ENCODE measurements at regions not wholly inside any gene's neighbourhood (a gene's known extent, or its start where the extent isn't known, plus 50 kb on each side); places are given as distances from the start of the nearest gene placed in this dataset.

- TF ChIP-seq TAF1 (IDR thresholded peaks at IDR 0.05; ENCODE audit: borderline replicate concordance, low read depth, low read length) (no peak), POLR2A (IDR thresholded peaks at IDR 0.05; ENCODE audit: low read depth, low read length) (no peak), POLR2AphosphoS5 (IDR thresholded peaks at IDR 0.05; ENCODE audit: low read depth, low read length) (no peak)
These were observed 735.0 kb downstream of the EPHA7 start for GRCh38 chr6:92684386-92684785.
